H1 (cell line): ENCODE measurements at regions not wholly inside any gene's neighbourhood (a gene's known extent, or its start where the extent isn't known, plus 50 kb on each side); places are given as distances from the start of the nearest gene placed in this dataset.

Experiments
- CTCF ChIA-PET: fragments of 300-600 bp; sonication (Branson Sonifier 250); formaldehyde crosslinking; loops from one replicate; lab custom pipeline; 2021; ENCODE audit not compliant: partially characterized antibody; lab: Charles Lee
- POLR2A ChIA-PET: fragments of 300-600 bp; sonication (Branson Sonifier 250); formaldehyde crosslinking; loops from one replicate; lab custom pipeline; 2021; ENCODE audit warnings: inconsistent platforms; ENCODE audit not compliant: partially characterized antibody; lab: Charles Lee
- DNase-seq, 2 experiments: peaks; one replicate each; pipeline versions ENCODE4 v3.0.0 to v3.0.0-alpha.2; 2010 to 2022; ENCODE audit warnings: low spot score in 2 of 2, low read depth in 1 of 2, mixed read lengths in 1 of 2
- FAIRE-seq: peaks from 2 replicates; lab custom pipeline; 2011; peaks lifted over from hg19 to GRCh38; lab: Jason Lieb, UNC
- H2AFZ ChIP-seq: 2 replicates; pipeline ENCODE4 v1.8.1; 2012; ENCODE audit warnings: low read length, inconsistent platforms
- H2AK5ac ChIP-seq: 2 replicates; pipeline ENCODE4 v1.6.1; 2013; ENCODE audit warnings: low read depth, low read length
- H2BK120ac ChIP-seq: replicated peaks from 2 replicates; pipeline ENCODE3; 2013; ENCODE audit warnings: low read depth, low read length, inconsistent platforms
- H2BK12ac ChIP-seq: 2 replicates; pipeline ENCODE4 v1.6.1; 2013; ENCODE audit warnings: low read depth, low read length
- H2BK15ac ChIP-seq: 2 replicates; pipeline ENCODE4 v1.6.1; 2013; ENCODE audit warnings: low read length
- H2BK20ac ChIP-seq: 2 replicates; pipeline ENCODE4 v1.6.1; 2013; ENCODE audit warnings: low read length
- H2BK5ac ChIP-seq: 2 replicates; pipeline ENCODE4 v1.6.1; 2013; ENCODE audit warnings: low read depth, low read length
- H3K14ac ChIP-seq: 2 replicates; pipeline ENCODE4 v1.6.1; 2013; ENCODE audit warnings: inconsistent platforms; ENCODE audit not compliant: insufficient read length
- H3K18ac ChIP-seq: 2 replicates; pipeline ENCODE4 v1.6.1; 2013; ENCODE audit warnings: low read length; ENCODE audit errors: extremely low read depth
- H3K23ac ChIP-seq: 2 replicates; pipeline ENCODE4 v1.6.1; 2013; ENCODE audit warnings: inconsistent platforms; ENCODE audit not compliant: insufficient read length
- H3K23me2 ChIP-seq: 2 replicates; pipeline ENCODE4 v1.6.1; 2013; ENCODE audit warnings: low read depth, low read length
- H3K27ac ChIP-seq: 2 replicates; pipeline ENCODE4 v1.6.1; 2011; ENCODE audit warnings: low read depth, low read length, inconsistent platforms
- H3K27me3 ChIP-seq, 4 experiments: replicated peaks in 1 of 4; 1 replicate in 1 of 4; 2 replicates in 3 of 4; pipeline versions ENCODE4 v1.6.1 to v1.8.1; 2011 to 2013; ENCODE audit warnings: low read length in 3 of 4, mild to moderate bottlenecking in 3 of 4, inconsistent platforms in 2 of 4, mixed read lengths in 2 of 4, moderate library complexity in 1 of 4; ENCODE audit not compliant: control insufficient read depth in 3 of 4, insufficient read depth in 3 of 4; ENCODE audit errors: extremely low read depth in 1 of 4
- H3K36me3 ChIP-seq, 4 experiments: 2 replicates each; pipeline versions ENCODE4 v1.6.1 to v1.8.1; 2011 to 2013; ENCODE audit warnings: mild to moderate bottlenecking in 4 of 4, low read length in 3 of 4, moderate library complexity in 2 of 4, control low read depth in 1 of 4, inconsistent platforms in 1 of 4; ENCODE audit not compliant: insufficient read depth in 4 of 4, control insufficient read depth in 2 of 4
- H3K4ac ChIP-seq: replicated peaks from 2 replicates; pipeline ENCODE3; 2013; ENCODE audit warnings: low read length, low read depth, mixed read lengths, inconsistent platforms; ENCODE audit not compliant: insufficient read length
- H3K4me1 ChIP-seq, 4 experiments: replicated peaks in 1 of 4; 1 replicate in 1 of 4; 2 replicates in 3 of 4; pipeline versions ENCODE4 v1.6.1 to v1.8.1; 2011 to 2013; ENCODE audit warnings: low read length in 3 of 4, inconsistent platforms in 2 of 4, mixed read lengths in 1 of 4; ENCODE audit not compliant: insufficient read depth in 4 of 4, control insufficient read depth in 3 of 4
- H3K4me2 ChIP-seq, 2 experiments: 2 replicates each; pipeline versions ENCODE4 v1.6.1 to v1.8.1; 2011 to 2013; ENCODE audit warnings: low read depth in 2 of 2, low read length in 2 of 2, control low read depth in 1 of 2, inconsistent platforms in 1 of 2, mild to moderate bottlenecking in 1 of 2; ENCODE audit not compliant: insufficient read depth in 1 of 2
- H3K4me3 ChIP-seq, 4 experiments: fragments of 200-600, 300-600 bp in 1 of 4; sonication (generic), shearing (Covaris generic), sonication (Bioruptor Twin) in 1 of 4; 2 replicates each; pipeline versions ENCODE4 v1.5.1 to v1.8.1; 2011 to 2016; ENCODE audit warnings: low read length in 4 of 4, low read depth in 3 of 4, control low read depth in 2 of 4, inconsistent platforms in 2 of 4, mild to moderate bottlenecking in 2 of 4, mixed read lengths in 1 of 4, moderate library complexity in 1 of 4; ENCODE audit not compliant: insufficient read depth in 2 of 4; ENCODE audit errors: extremely low read depth in 1 of 4
- H3K56ac ChIP-seq: replicated peaks from 2 replicates; pipeline ENCODE3; 2013; ENCODE audit warnings: low read depth, mild to moderate bottlenecking, mixed read lengths, low read length, inconsistent platforms; ENCODE audit not compliant: insufficient read length
- H3K79me1 ChIP-seq: 2 replicates; pipeline ENCODE4 v1.6.1; 2013; ENCODE audit warnings: low read depth, low read length, control low read depth
- H3K79me2 ChIP-seq, 2 experiments: 2 replicates each; pipeline versions ENCODE4 v1.6.1 to v1.8.1; 2012 to 2013; ENCODE audit warnings: low read length in 2 of 2, mild to moderate bottlenecking in 2 of 2, inconsistent platforms in 1 of 2; ENCODE audit not compliant: insufficient read depth in 2 of 2, control insufficient read depth in 1 of 2
- H3K9ac ChIP-seq, 4 experiments: replicated peaks in 1 of 4; 1 replicate in 1 of 4; 2 replicates in 3 of 4; pipeline versions ENCODE4 v1.6.1 to v1.8.1; 2011 to 2013; ENCODE audit warnings: low read depth in 3 of 4, low read length in 3 of 4, control low read depth in 2 of 4, mild to moderate bottlenecking in 2 of 4, moderate library complexity in 2 of 4, inconsistent platforms in 1 of 4; ENCODE audit errors: extremely low read depth in 1 of 4
- H3K9me3 ChIP-seq, 2 experiments: 2 replicates each; pipeline versions ENCODE4 v1.6.1 to v1.8.1; 2012 to 2013; ENCODE audit warnings: mild to moderate bottlenecking in 2 of 2, moderate library complexity in 2 of 2, control low read depth in 1 of 2, inconsistent platforms in 1 of 2, low read depth in 1 of 2, low read length in 1 of 2, mixed read lengths in 1 of 2; ENCODE audit not compliant: insufficient read depth in 2 of 2
- H4K20me1 ChIP-seq, 2 experiments: replicated peaks in 1 of 2; 2 replicates each; pipeline versions ENCODE3 to v1.8.1; 2011 to 2013; ENCODE audit warnings: inconsistent platforms in 2 of 2, low read length in 2 of 2, mild to moderate bottlenecking in 1 of 2; ENCODE audit not compliant: insufficient read depth in 2 of 2, control insufficient read depth in 1 of 2
- H4K5ac ChIP-seq: 2 replicates; pipeline ENCODE4 v1.6.1; 2013; ENCODE audit warnings: low read length, low read depth, mixed read lengths, inconsistent platforms; ENCODE audit not compliant: insufficient read length
- H4K8ac ChIP-seq: 2 replicates; pipeline ENCODE4 v1.8.0; 2013; ENCODE audit warnings: mild to moderate bottlenecking, moderate library complexity, low read length, inconsistent platforms; ENCODE audit not compliant: insufficient read depth; ENCODE audit errors: extremely low read depth
- H4K91ac ChIP-seq: replicated peaks from 2 replicates; pipeline ENCODE3; 2013; ENCODE audit warnings: low read length, mixed read lengths, inconsistent platforms; ENCODE audit not compliant: insufficient read length
- CBX5 ChIP-seq: fragments of 300-800, 300-1000 bp; sonication (generic); IDR thresholded peaks from 2 replicates; pipeline ENCODE4 v1.7.1; 2016; ENCODE audit warnings: antibody characterized with exemption, low read length, low read depth
- EGR1 ChIP-seq: IDR thresholded peaks from 2 replicates; pipeline ENCODE4 v1.6.1; 2011; ENCODE audit warnings: low read depth, low read length, borderline replicate concordance
- EZH2 ChIP-seq: fragments of 200-600 bp; sonication (generic); IDR thresholded peaks from 2 replicates; pipeline ENCODE4 v1.7.1; 2012; ENCODE audit warnings: low read depth, mild to moderate bottlenecking, moderate library complexity, low read length, inconsistent platforms; ENCODE audit not compliant: severe bottlenecking
- KDM1A ChIP-seq: fragments of 200-600, 300-600 bp; sonication (generic); IDR thresholded peaks from 2 replicates; pipeline ENCODE4 v1.7.1; 2016; ENCODE audit warnings: mild to moderate bottlenecking, low read length, borderline replicate concordance
- MAX ChIP-seq: IDR thresholded peaks from 2 replicates; pipeline ENCODE4 v1.6.1; 2012; ENCODE audit warnings: inconsistent platforms
- POU5F1 ChIP-seq: IDR thresholded peaks from 2 replicates; pipeline ENCODE4 v1.6.1; 2011; ENCODE audit warnings: low read depth, mild to moderate bottlenecking, low read length, moderate library complexity
- RAD21 ChIP-seq, 2 experiments: IDR thresholded peaks in 1 of 2; conservative IDR thresholded peaks in 1 of 2; 2 replicates each; pipeline ENCODE4 v1.6.1; 2011; ENCODE audit warnings: low read depth in 2 of 2, low read length in 2 of 2, improper control_type of control experiment in 1 of 2, inconsistent platforms in 1 of 2, mild to moderate bottlenecking in 1 of 2, moderate library complexity in 1 of 2
- RBBP5 ChIP-seq: IDR thresholded peaks from 2 replicates; pipeline ENCODE4 v1.7.1; 2012; ENCODE audit warnings: low read depth, mild to moderate bottlenecking, inconsistent platforms, low read length, moderate library complexity, borderline replicate concordance
- SAP30 ChIP-seq: fragments of 300-600 bp; sonication (generic); IDR thresholded peaks from 2 replicates; pipeline ENCODE4 v1.7.1; 2012; ENCODE audit warnings: low read length, moderate library complexity, mild to moderate bottlenecking, inconsistent platforms; ENCODE audit not compliant: insufficient read depth, insufficient replicate concordance
- TAF7 ChIP-seq: optimal IDR thresholded peaks from 2 replicates; pipeline ENCODE3; 2011; ENCODE audit warnings: low read depth, mild to moderate bottlenecking, inconsistent platforms, low read length, moderate library complexity, borderline replicate concordance
- TEAD4 ChIP-seq: IDR thresholded peaks from 2 replicates; pipeline ENCODE4 v1.6.1; 2012; ENCODE audit warnings: low read depth, low read length, inconsistent platforms, mixed read lengths
- YY1 ChIP-seq: IDR thresholded peaks from 2 replicates; pipeline ENCODE4 v1.6.1; 2011; ENCODE audit warnings: low read depth, mild to moderate bottlenecking, low read length
- WGBS, 2 experiments: shearing (Covaris generic) in 1 of 2; methylation state at CpG; one replicate each; pipeline versions ENCODE4 v1.1.6 to v1.1.7; 2013 to 2015; ENCODE audit warnings: low lambda C conversion rate in 2 of 2, mixed read lengths in 2 of 2, inconsistent platforms in 1 of 2, low coverage in 1 of 2, missing lambda C conversion rate in 1 of 2; ENCODE audit not compliant: insufficient replicate concordance in 2 of 2, insufficient coverage in 1 of 2, insufficient read length in 1 of 2; ENCODE audit errors: extremely low coverage in 1 of 2, missing lambda C conversion rate in 1 of 2; 5-methylcytosine and 5-hydroxymethylcytosine counted together

GRCh38 chr11:96469776-96470175 lies 80.0 kb downstream of the JRKL start:
- Histone ChIP-seq H3K9me3 (no peaks in the 10 kb centered on the region; a peak in 1 of 4 replicates), H3K56ac (no peak overlapping the region), H2BK5ac (no peak overlapping the region), H3K36me3 (no peaks in the 10 kb centered on the region), H4K8ac (no peak overlapping the region), H3K79me2 (no peaks in the 10 kb centered on the region), H3K18ac (no peak overlapping the region), H2BK12ac (no peak overlapping the region), H3K4me3 (no peak overlapping the region), H3K23me2 (no peaks in the 10 kb centered on the region), H3K23ac (no peak overlapping the region), H3K14ac (no peak overlapping the region), H3K27ac (no peak overlapping the region), H3K79me1 (no peaks in the 10 kb centered on the region), H4K5ac (no peak overlapping the region), H2BK120ac (no peak overlapping the region), H2BK15ac (no peak overlapping the region), H2AK5ac (no peak overlapping the region), H3K4me1 (0 out of 7 replicates have a peak, but pooled peaks cover 0 to 3% (median 0%) of the 10 kb centered on the region in 4 experiments), H4K91ac (no peak overlapping the region), H3K9ac (no peak overlapping the region), H3K4ac (no peak overlapping the region), H2BK20ac (no peak overlapping the region), H2AFZ (no peak overlapping the region), H4K20me1 (no peaks in the 10 kb centered on the region), H3K4me2 (no peak overlapping the region), H3K27me3 (no peaks in the 10 kb centered on the region)
- WGBS, 2 experiments = 83% methylated on average over 3 of the region's 3 CpGs; no CpG with 5 or more reads in 1 of the 2 experiments
- no peak for DNase-seq
- FAIRE-seq = no peak
- ChIA-PET CTCF (interaction anchor here (0.7 to 1.2 kb wide), 2 partner anchors 10 to 19 kb away, joined by 3 read pairs; no protein-coding TSS in a partner anchor), POLR2A (interaction anchor here (0.6 kb wide), 1 partner anchor 185 kb away, joined by 3 read pairs; no protein-coding TSS in a partner anchor)
- TF ChIP-seq EZH2 (no peak), MAX (no peak), EGR1 (no peak), YY1 (no peak), KDM1A (no peak), RBBP5 (no peak), TAF7 (no peak), CBX5 (no peak), TEAD4 (no peak), POU5F1 (no peak), SAP30 (no peak), RAD21 (IDR thresholded peaks at IDR 0.05 in 1 of 2, conservative IDR thresholded peaks at IDR 0.05 in 1 of 2; ENCODE audit: low read depth in 2 of 2, low read length in 2 of 2) (no peak)
